ENCODE measurements at regions not wholly inside any gene's neighbourhood (a gene's known extent, or its start where the extent isn't known, plus 50 kb on each side); places are given as distances from the start of the nearest gene placed in this dataset.

DNA sequence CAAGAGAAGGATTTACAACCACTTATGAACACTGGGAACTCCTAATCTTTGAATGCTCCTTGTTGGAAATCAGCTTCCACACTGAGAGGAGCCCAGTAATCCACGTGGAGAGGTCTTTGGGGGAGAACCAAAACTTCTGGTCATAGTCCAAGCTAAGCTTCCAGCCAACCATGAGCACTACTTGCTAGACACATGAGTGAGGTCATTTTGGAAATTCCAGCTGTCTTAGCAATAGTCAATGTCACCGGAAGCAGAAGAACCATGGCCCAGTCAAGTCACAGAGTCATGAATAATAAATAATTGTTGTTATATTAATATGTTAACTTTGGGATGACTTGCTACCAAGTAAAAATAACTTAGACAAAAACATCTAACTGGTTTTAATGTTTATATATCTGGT, 324.9 kb upstream of the SGCG start:
- Histone ChIP-seq H4K91ac (replicated peaks; ENCODE audit: insufficient read length, low read length) (no peak overlapping the region), H3K9ac (replicated peaks in 1 of 4; ENCODE audit: extremely low read depth in 1 of 4, low read depth in 3 of 4, low read length in 3 of 4) (no peak overlapping the region), H3K9me3 (ENCODE audit: insufficient read depth in 2 of 2, low read depth in 1 of 2, low read length in 1 of 2) (peaks cover 0 to 12% of the 10 kb centered on the region in 2 experiments; a peak in 1 of 4 replicates), H2AFZ (ENCODE audit: low read length) (no peak overlapping the region), H4K5ac (ENCODE audit: insufficient read length, low read depth, low read length) (no peak overlapping the region), H2BK15ac (ENCODE audit: low read length) (no peak overlapping the region), H3K14ac (ENCODE audit: insufficient read length) (no peak overlapping the region), H3K18ac (ENCODE audit: extremely low read depth, low read length) (no peak overlapping the region), H2BK20ac (ENCODE audit: low read length) (no peak overlapping the region), H3K23me2 (ENCODE audit: low read depth, low read length) (no peaks in the 10 kb centered on the region), H3K56ac (replicated peaks; ENCODE audit: insufficient read length, low read depth, low read length) (no peak overlapping the region), H3K79me2 (ENCODE audit: control insufficient read depth in 1 of 2, insufficient read depth in 2 of 2, low read length in 2 of 2) (no peaks in the 10 kb centered on the region), H3K4me2 (ENCODE audit: insufficient read depth in 1 of 2, low read depth in 2 of 2, low read length in 2 of 2) (no peak overlapping the region), H3K36me3 (ENCODE audit: control insufficient read depth in 2 of 4, insufficient read depth in 4 of 4, low read length in 3 of 4) (no peaks in the 10 kb centered on the region), H3K4ac (replicated peaks; ENCODE audit: insufficient read length, low read depth, low read length) (no peak overlapping the region), H2BK12ac (ENCODE audit: low read depth, low read length) (no peak overlapping the region), H3K23ac (ENCODE audit: insufficient read length) (no peak overlapping the region), H2BK120ac (replicated peaks; ENCODE audit: low read depth, low read length) (no peak overlapping the region), H2BK5ac (ENCODE audit: low read depth, low read length) (no peak overlapping the region), H3K27me3 (replicated peaks in 1 of 4; ENCODE audit: control insufficient read depth in 3 of 4, extremely low read depth in 1 of 4, insufficient read depth in 3 of 4, low read length in 3 of 4) (no peaks in the 10 kb centered on the region), H3K4me1 (replicated peaks in 1 of 4; ENCODE audit: control insufficient read depth in 3 of 4, insufficient read depth in 4 of 4, low read length in 3 of 4) (no peaks in the 10 kb centered on the region), H3K27ac (ENCODE audit: low read depth, low read length) (no peak overlapping the region), H3K79me1 (ENCODE audit: low read depth, low read length) (no peaks in the 10 kb centered on the region), H4K20me1 (replicated peaks in 1 of 2; ENCODE audit: control insufficient read depth in 1 of 2, insufficient read depth in 2 of 2, low read length in 2 of 2) (no peaks in the 10 kb centered on the region), H3K4me3 (ENCODE audit: extremely low read depth in 1 of 4, insufficient read depth in 2 of 4, low read depth in 3 of 4, low read length in 4 of 4) (no peak overlapping the region), H4K8ac (ENCODE audit: extremely low read depth, insufficient read depth, low read length) (no peak overlapping the region), H2AK5ac (ENCODE audit: low read depth, low read length) (no peak overlapping the region)
- FAIRE-seq, result no peak
- WGBS, 2 experiments (ENCODE audit: extremely low coverage in 1 of 2, insufficient coverage in 1 of 2, insufficient read length in 1 of 2, insufficient replicate concordance in 2 of 2, low coverage in 1 of 2, low lambda C conversion rate in 2 of 2, missing lambda C conversion rate in 1 of 2), result 83% methylated on average over 2 of the region's 2 CpGs; no CpG with 5 or more reads in 1 of the 2 experiments
- CTCF ChIA-PET (ENCODE audit: partially characterized antibody), result no interaction called here
- TF ChIP-seq, protein P1, sequence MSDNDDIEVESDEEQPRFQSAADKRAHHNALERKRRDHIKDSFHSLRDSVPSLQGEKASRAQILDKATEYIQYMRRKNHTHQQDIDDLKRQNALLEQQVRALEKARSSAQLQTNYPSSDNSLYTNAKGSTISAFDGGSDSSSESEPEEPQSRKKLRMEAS (IDR thresholded peaks at IDR 0.05), result no peak
- TF ChIP-seq CBX8 (IDR thresholded peaks at IDR 0.05; ENCODE audit: borderline replicate concordance, low read depth, low read length) (no peak), FOSL1 (IDR thresholded peaks at IDR 0.05; ENCODE audit: insufficient read depth, low read depth, low read length) (no peak), SP1 (IDR thresholded peaks at IDR 0.05; ENCODE audit: low read depth, low read length) (no peak), RFX5 (IDR thresholded peaks at IDR 0.05; ENCODE audit: borderline replicate concordance, low read depth, low read length) (no peak), SAP30 (IDR thresholded peaks at IDR 0.05; ENCODE audit: insufficient read depth, insufficient replicate concordance, low read length) (no peak), TAF7 (optimal IDR thresholded peaks at IDR 0.05; ENCODE audit: borderline replicate concordance, low read depth, low read length) (no peak), CBX5 (IDR thresholded peaks at IDR 0.05; ENCODE audit: low read depth, low read length) (no peak), TEAD4 (IDR thresholded peaks at IDR 0.05; ENCODE audit: low read depth, low read length) (no peak), JUND (IDR thresholded peaks at IDR 0.05; ENCODE audit: low read length) (no peak), JUN (IDR thresholded peaks at IDR 0.05; ENCODE audit: low read depth, low read length) (no peak)
- TF ChIP-seq, protein P2, sequence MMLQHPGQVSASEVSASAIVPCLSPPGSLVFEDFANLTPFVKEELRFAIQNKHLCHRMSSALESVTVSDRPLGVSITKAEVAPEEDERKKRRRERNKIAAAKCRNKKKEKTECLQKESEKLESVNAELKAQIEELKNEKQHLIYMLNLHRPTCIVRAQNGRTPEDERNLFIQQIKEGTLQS (IDR thresholded peaks at IDR 0.05; ENCODE audit: insufficient read depth, low read depth, low read length), result no peak
- DNase-seq (ENCODE audit: low read depth in 1 of 2, low spot score in 2 of 2), result no peak
- POLR2A ChIA-PET (ENCODE audit: partially characterized antibody), result no interaction called here
